ENCODE measurements at regions not wholly inside any gene's neighbourhood (a gene's known extent, or its start where the extent isn't known, plus 50 kb on each side); places are given as distances from the start of the nearest gene placed in this dataset.

GRCh38 chr12:85656561-85656960, 179.6 kb downstream of the RASSF9 start:
- no peak for TF ChIP-seq CTCF (IDR thresholded peaks at IDR 0.05)
- TF ChIP-seq POLR2AphosphoS5 (IDR thresholded peaks at IDR 0.05): no peak

Data from suprapubic skin (tissue), 3 donors.